Right lobe of liver (tissue), 4 donors: ENCODE measurements at regions not wholly inside any gene's neighbourhood (a gene's known extent, or its start where the extent isn't known, plus 50 kb on each side); places are given as distances from the start of the nearest gene placed in this dataset.

Source experiments
- CTCF ChIP-seq, 4 donors: fragments of 200-600 bp in 3 of 4; fragments of 450-650 bp in 1 of 4; IDR thresholded peaks; one replicate each; pipeline versions ENCODE4 v1.5.1 to v1.8.0; 2016 to 2022; ENCODE audit warnings: antibody characterized with exemption in 4 of 4, mild to moderate bottlenecking in 2 of 4
- POLR2A ChIP-seq: fragments of 450-650 bp; IDR thresholded peaks from one replicate; pipeline ENCODE4 v1.6.1; 2017; ENCODE audit warnings: antibody characterized with exemption, mild to moderate bottlenecking
- donor health status: DM: no; HTN: no; CAD: no.
- donor health status: DM: no; HTN: no; CAD: no.
- donor health status: DM: no; HTN: yes; CAD: no.

GRCh38 chr5:174172566-174172965 lies 127.1 kb downstream of the NSG2 start:
- TF ChIP-seq CTCF (IDR thresholded peaks at IDR 0.05) (no peak), POLR2A (no peak)
